RPMI8226 (cell line): ENCODE measurements at regions not wholly inside any gene's neighbourhood (a gene's known extent, or its start where the extent isn't known, plus 50 kb on each side); places are given as distances from the start of the nearest gene placed in this dataset.
"Not testable (repeated sequence)": the region's sequence is repeated elsewhere in the genome, so short reads cannot be mapped to it uniquely, and the experiment has no call there.

Experiments used
- DNase-seq: peaks from one replicate; pipeline ENCODE4 v3.0.0-alpha.2; 2015

GRCh38 chr5:6273090-6273735 lies 105.1 kb downstream of the MED10 start:
- no peak for DNase-seq

GRCh38 chr5:6269925-6270324 lies 108.4 kb downstream of the MED10 start:
- no peak for DNase-seq

GRCh38 chr5:6266671-6267197 lies 111.6 kb downstream of the MED10 start:
- no peak for DNase-seq

GRCh38 chr5:6264394-6264793 lies 114.0 kb downstream of the MED10 start:
- DNase-seq = no peak

GRCh38 chr5:6262651-6263363 lies 115.5 kb downstream of the MED10 start:
- no peak for DNase-seq

- no peak for DNase-seq
Observed at GRCh38 chr5:6261668-6262067, 116.7 kb downstream of the MED10 start.

GRCh38 chr5:6261256-6261655 lies 117.1 kb downstream of the MED10 start:
- no peak for DNase-seq

- DNase-seq = no peak
Observed at GRCh38 chr5:6260846-6261245, 117.5 kb downstream of the MED10 start.

GRCh38 chr5:6256901-6257300 lies 121.4 kb downstream of the MED10 start:
- no peak for DNase-seq

GRCh38 chr5:6255956-6256355 lies 122.4 kb downstream of the MED10 start:
- DNase-seq = no peak

- DNase-seq = no peak
Observed at GRCh38 chr5:6253846-6254245, 124.5 kb downstream of the MED10 start.

GRCh38 chr5:6253281-6253680 lies 125.1 kb downstream of the MED10 start:
- DNase-seq = no peak

- no peak for DNase-seq
Observed at GRCh38 chr5:6252581-6252980, 125.8 kb downstream of the MED10 start.

GRCh38 chr5:6251565-6252102 lies 126.7 kb downstream of the MED10 start:
- no peak for DNase-seq

- no peak for DNase-seq
Observed at GRCh38 chr5:6250121-6250520, 128.2 kb downstream of the MED10 start.

- no peak for DNase-seq
Observed at GRCh38 chr5:6248132-6248531, 130.2 kb downstream of the MED10 start.

- no peak for DNase-seq
Observed at GRCh38 chr5:6246820-6247437, 131.4 kb downstream of the MED10 start.

- DNase-seq = no peak
Observed at GRCh38 chr5:6244339-6244714, 134.0 kb downstream of the MED10 start.

- no peak for DNase-seq
Observed at GRCh38 chr5:6243706-6244338, 134.5 kb downstream of the MED10 start.

- not testable (repeated sequence) for DNase-seq
Observed at GRCh38 chr5:6241056-6241455, 137.3 kb downstream of the MED10 start.

GRCh38 chr5:6236858-6237481 lies 141.4 kb downstream of the MED10 start:
- peak; percentile 39 for DNase-seq

GRCh38 chr5:6236170-6236793 lies 142.1 kb downstream of the MED10 start:
- DNase-seq = no peak
